Stimulated activated naive CD4-positive, alpha-beta T cell (primary cell): ENCODE measurements at regions not wholly inside any gene's neighbourhood (a gene's known extent, or its start where the extent isn't known, plus 50 kb on each side); places are given as distances from the start of the nearest gene placed in this dataset.

Experiments
- DNase-seq, 6 experiments: peaks; one replicate each; lab custom pipeline; 2025; lab: John Stamatoyannopoulos, UW

- no peak for DNase-seq
These were observed 152.8 kb upstream of the MKLN1 start for GRCh38 chr7:131174855-131175254.

- no peak for DNase-seq
These were observed 145.1 kb upstream of the MKLN1 start for GRCh38 chr7:131182446-131183058.

- DNase-seq, result no peak
These were observed 144.6 kb upstream of the MKLN1 start for GRCh38 chr7:131183072-131183471.

GRCh38 chr7:131183611-131184119 lies 144.0 kb upstream of the MKLN1 start:
- peak in 3 of 6 experiments; percentile 10 to 11 (median 10) for DNase-seq

- no peak for DNase-seq
These were observed 140.9 kb upstream of the MKLN1 start for GRCh38 chr7:131186816-131187215.

GRCh38 chr7:131188367-131189339 lies 139.0 kb upstream of the MKLN1 start:
- DNase-seq, result peak in 3 of 6 experiments; percentile 5 to 27 (median 10)

- no peak for DNase-seq
These were observed 138.2 kb upstream of the MKLN1 start for GRCh38 chr7:131189488-131189887.

- no peak for DNase-seq
These were observed 137.5 kb upstream of the MKLN1 start for GRCh38 chr7:131190146-131190545.

- no peak for DNase-seq
These were observed 137.1 kb upstream of the MKLN1 start for GRCh38 chr7:131190581-131190980.

GRCh38 chr7:131194070-131194865 lies 133.4 kb upstream of the MKLN1 start:
- no peak for DNase-seq

GRCh38 chr7:131196803-131197202 lies 130.9 kb upstream of the MKLN1 start:
- DNase-seq, result no peak

- DNase-seq, result no peak
These were observed 129.6 kb upstream of the MKLN1 start for GRCh38 chr7:131197920-131198615.

- DNase-seq, result no peak
These were observed 125.2 kb upstream of the MKLN1 start for GRCh38 chr7:131202451-131202850.

- no peak for DNase-seq
These were observed 124.2 kb upstream of the MKLN1 start for GRCh38 chr7:131203291-131203976.

- DNase-seq, result no peak
These were observed 118.9 kb upstream of the MKLN1 start for GRCh38 chr7:131208777-131209176.

GRCh38 chr7:131210618-131211017 lies 117.1 kb upstream of the MKLN1 start:
- no peak for DNase-seq

GRCh38 chr7:131211500-131211899 lies 116.2 kb upstream of the MKLN1 start:
- no peak for DNase-seq

GRCh38 chr7:131212114-131212513 lies 115.6 kb upstream of the MKLN1 start:
- no peak for DNase-seq

- no peak for DNase-seq
These were observed 108.9 kb upstream of the MKLN1 start for GRCh38 chr7:131218727-131219128.

GRCh38 chr7:131219312-131220041 lies 108.2 kb upstream of the MKLN1 start:
- DNase-seq, result no peak
